ENCODE measurements at regions not wholly inside any gene's neighbourhood (a gene's known extent, or its start where the extent isn't known, plus 50 kb on each side); places are given as distances from the start of the nearest gene placed in this dataset.

DNA sequence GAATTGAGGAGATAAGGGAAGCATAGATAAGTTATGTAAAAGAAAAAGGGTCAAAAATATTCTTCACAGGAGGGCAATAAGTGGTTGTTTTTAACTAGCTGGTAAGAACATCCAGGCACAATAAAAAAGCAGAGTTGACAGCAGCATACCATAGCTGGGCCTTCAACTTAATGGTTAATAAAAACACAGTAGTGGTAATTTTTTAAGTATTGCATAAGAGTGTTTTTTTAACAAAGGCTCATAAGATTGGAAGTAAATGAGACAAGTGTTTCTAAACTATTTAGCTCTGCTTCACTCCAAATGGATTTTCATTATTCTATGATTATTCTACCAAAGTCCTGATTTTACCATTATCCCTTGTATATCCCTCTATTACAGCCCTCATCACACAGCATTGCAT, 140.1 kb upstream of the TSPAN8 start:
- no peak for TF ChIP-seq CTCF (IDR thresholded peaks at IDR 0.05; ENCODE audit: borderline replicate concordance, extremely low read depth, insufficient read depth)
- FAIRE-seq (no peak), DNase-seq (no peak)
- intact Hi-C loops (cut with DNase I), result no loop called here
- H3K4me1 ChIP-seq (ENCODE audit: control insufficient read depth in 2 of 3, insufficient read depth in 2 of 3, low read depth in 1 of 3, low read length in 3 of 3), result no peaks in the 10 kb centered on the region
- H3K9ac ChIP-seq (ENCODE audit: low read length in 3 of 3), result no peak overlapping the region
- no peaks in the 10 kb centered on the region for H3K36me3 ChIP-seq (ENCODE audit: control insufficient read depth in 2 of 3, insufficient read depth in 3 of 3, low read length in 3 of 3)
- H3K27ac ChIP-seq (ENCODE audit: low read depth in 2 of 2, low read length in 2 of 2), result no peak overlapping the region
- H3K4me3 ChIP-seq (ENCODE audit: low read length in 3 of 3), result no peak overlapping the region
- no peaks in the 10 kb centered on the region for H3K9me3 ChIP-seq (ENCODE audit: control insufficient read depth in 2 of 3, insufficient read depth in 1 of 3, low read length in 3 of 3)
- H3K27me3 ChIP-seq (ENCODE audit: control insufficient read depth, insufficient read depth, low read length), result no peaks in the 10 kb centered on the region

DNA sequence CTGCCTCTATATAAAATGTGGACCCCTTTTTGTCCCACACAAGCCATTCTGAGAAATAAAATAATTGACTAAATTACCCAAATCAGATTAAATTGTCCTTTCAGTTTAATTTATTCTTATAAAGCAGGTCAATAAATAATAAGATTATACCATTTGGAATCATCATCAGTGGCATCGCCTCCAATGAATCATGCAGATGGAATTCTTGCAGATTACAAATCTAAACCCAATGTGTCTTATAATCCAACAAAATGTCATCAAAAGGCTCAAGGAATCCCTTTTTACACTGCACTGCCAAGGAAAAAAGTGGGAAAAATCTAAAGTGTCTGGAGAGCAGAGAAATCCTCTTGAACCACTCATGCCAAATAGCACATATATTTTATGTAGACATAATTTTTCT, 138.2 kb upstream of the TSPAN8 start:
- Histone ChIP-seq H3K9ac (ENCODE audit: low read length in 3 of 3) (no peak overlapping the region), H3K36me3 (ENCODE audit: control insufficient read depth in 2 of 3, insufficient read depth in 3 of 3, low read length in 3 of 3) (no peaks in the 10 kb centered on the region), H3K27ac (ENCODE audit: low read depth in 2 of 2, low read length in 2 of 2) (no peak overlapping the region), H3K4me3 (ENCODE audit: low read length in 3 of 3) (no peak overlapping the region), H3K9me3 (ENCODE audit: control insufficient read depth in 2 of 3, insufficient read depth in 1 of 3, low read length in 3 of 3) (peaks cover 0 to 5% (median 0%) of the 10 kb centered on the region in 3 donors), H3K27me3 (ENCODE audit: control insufficient read depth, insufficient read depth, low read length) (no peaks in the 10 kb centered on the region), H3K4me1 (ENCODE audit: control insufficient read depth in 2 of 3, insufficient read depth in 2 of 3, low read depth in 1 of 3, low read length in 3 of 3) (no peaks in the 10 kb centered on the region)
- intact Hi-C loops (cut with DNase I), result no loop called here
- no peak for TF ChIP-seq CTCF (IDR thresholded peaks at IDR 0.05; ENCODE audit: borderline replicate concordance, extremely low read depth, insufficient read depth)
- FAIRE-seq (no peak), DNase-seq (no peak)

- no peaks in the 10 kb centered on the region for H3K27me3 ChIP-seq (ENCODE audit: control insufficient read depth, insufficient read depth, low read length)
- H3K9me3 ChIP-seq (ENCODE audit: control insufficient read depth in 2 of 3, insufficient read depth in 1 of 3, low read length in 3 of 3), result peaks cover 0 to 5% (median 0%) of the 10 kb centered on the region in 3 donors
- H3K9ac ChIP-seq (ENCODE audit: low read length in 3 of 3), result no peak overlapping the region
- no peak overlapping the region for H3K27ac ChIP-seq (ENCODE audit: low read depth in 2 of 2, low read length in 2 of 2)
- intact Hi-C loops (cut with DNase I), result no loop called here
- no peak for DNase-seq
- no peaks in the 10 kb centered on the region for H3K4me1 ChIP-seq (ENCODE audit: control insufficient read depth in 2 of 3, insufficient read depth in 2 of 3, low read depth in 1 of 3, low read length in 3 of 3)
- H3K4me3 ChIP-seq (ENCODE audit: low read length in 3 of 3), result no peak overlapping the region
- H3K36me3 ChIP-seq (ENCODE audit: control insufficient read depth in 2 of 3, insufficient read depth in 3 of 3, low read length in 3 of 3), result no peaks in the 10 kb centered on the region
- no peak for FAIRE-seq
- no peak for TF ChIP-seq CTCF (IDR thresholded peaks at IDR 0.05; ENCODE audit: borderline replicate concordance, extremely low read depth, insufficient read depth)
These were observed 133.9 kb upstream of the TSPAN8 start for GRCh38 chr12:71291746-71292145.

DNA sequence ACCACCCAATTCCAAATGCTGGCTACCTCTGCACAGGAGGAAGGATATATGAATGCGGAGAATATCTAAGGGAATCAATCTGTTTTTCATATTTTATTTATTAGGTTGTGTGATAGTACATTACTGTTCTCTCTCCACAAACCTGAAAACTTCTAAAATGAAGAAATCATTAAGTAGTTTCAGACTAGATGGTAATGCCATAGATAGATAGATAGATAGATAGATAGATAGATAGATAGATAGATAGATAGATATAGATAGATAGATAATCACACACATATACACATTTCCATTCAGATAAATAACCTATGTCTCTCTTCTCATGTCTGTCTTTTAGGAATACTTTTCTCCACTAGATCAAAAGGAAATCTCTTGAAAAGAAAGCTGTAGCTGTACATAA, 126.1 kb upstream of the TSPAN8 start:
- no peak for TF ChIP-seq CTCF (IDR thresholded peaks at IDR 0.05; ENCODE audit: borderline replicate concordance, extremely low read depth, insufficient read depth)
- H3K27ac ChIP-seq (ENCODE audit: low read depth in 2 of 2, low read length in 2 of 2), result no peak overlapping the region

More for the DNA sequence above, 126.1 kb upstream of the TSPAN8 start:
- FAIRE-seq, result no peak
- no peaks in the 10 kb centered on the region for H3K4me1 ChIP-seq (ENCODE audit: control insufficient read depth in 2 of 3, insufficient read depth in 2 of 3, low read depth in 1 of 3, low read length in 3 of 3)
- intact Hi-C loops (cut with DNase I), result no loop called here
- no peaks in the 10 kb centered on the region for H3K27me3 ChIP-seq (ENCODE audit: control insufficient read depth, insufficient read depth, low read length)
- no peaks in the 10 kb centered on the region for H3K9me3 ChIP-seq (ENCODE audit: control insufficient read depth in 2 of 3, insufficient read depth in 1 of 3, low read length in 3 of 3)
- no peak overlapping the region for H3K9ac ChIP-seq (ENCODE audit: low read length in 3 of 3)
- no peaks in the 10 kb centered on the region for H3K36me3 ChIP-seq (ENCODE audit: control insufficient read depth in 2 of 3, insufficient read depth in 3 of 3, low read length in 3 of 3)
- DNase-seq, result no peak
- H3K4me3 ChIP-seq (ENCODE audit: low read length in 3 of 3), result no peak overlapping the region

All from kidney (tissue), 13 donors.